Hepatic stellate cell (primary cell): ENCODE measurements at regions not wholly inside any gene's neighbourhood (a gene's known extent, or its start where the extent isn't known, plus 50 kb on each side); places are given as distances from the start of the nearest gene placed in this dataset.
A peak's percentile ranks its signal among the peaks of the same experiment; 100 is the strongest.
"Not testable (repeated sequence)": the region's sequence is repeated elsewhere in the genome, so short reads cannot be mapped to it uniquely, and the experiment has no call there.

Source experiments
- DNase-seq: peaks from one replicate; pipeline ENCODE4 v3.0.0; 2011; ENCODE audit warnings: low spot score

DNA sequence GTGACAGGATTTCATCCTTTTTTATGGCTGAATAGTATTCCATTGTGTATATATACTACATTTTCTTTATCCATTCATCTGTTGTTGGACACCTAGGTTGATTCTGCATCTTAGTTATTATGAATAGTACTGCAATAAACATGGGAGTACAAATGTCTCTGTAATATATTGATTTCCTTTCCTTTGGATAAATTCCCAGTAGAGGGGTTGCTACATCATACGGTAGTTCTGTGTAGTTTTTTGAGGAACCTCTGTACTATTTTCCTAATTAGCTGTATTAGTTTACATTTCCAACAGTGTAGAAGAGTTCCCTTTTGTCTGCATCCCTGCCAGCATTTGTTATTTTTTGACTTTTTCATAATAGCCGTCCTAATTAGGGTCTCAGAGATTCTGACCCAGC lies 201.3 kb downstream of the GIPC2 start:
- no peak for DNase-seq

DNA sequence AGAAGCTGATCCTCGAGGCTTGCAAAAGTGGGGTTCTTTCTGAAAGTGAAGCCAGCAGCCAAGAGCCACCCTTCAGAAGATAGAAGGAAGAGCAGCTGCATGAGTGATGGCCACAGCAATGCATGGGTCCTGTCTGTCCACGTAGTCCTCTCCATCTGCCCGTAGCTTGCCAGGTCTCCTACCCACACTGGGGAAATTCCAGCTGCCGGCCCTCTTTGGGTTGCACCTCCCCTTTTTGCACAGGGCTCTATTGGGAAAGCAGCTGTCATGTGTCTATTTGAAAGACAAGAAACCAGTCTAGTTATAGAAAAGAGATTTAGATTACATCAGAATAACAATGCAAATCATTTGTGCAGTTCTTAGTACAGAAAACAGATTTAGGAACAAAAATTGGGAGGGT lies 204.4 kb downstream of the GIPC2 start:
- DNase-seq: no peak

DNA sequence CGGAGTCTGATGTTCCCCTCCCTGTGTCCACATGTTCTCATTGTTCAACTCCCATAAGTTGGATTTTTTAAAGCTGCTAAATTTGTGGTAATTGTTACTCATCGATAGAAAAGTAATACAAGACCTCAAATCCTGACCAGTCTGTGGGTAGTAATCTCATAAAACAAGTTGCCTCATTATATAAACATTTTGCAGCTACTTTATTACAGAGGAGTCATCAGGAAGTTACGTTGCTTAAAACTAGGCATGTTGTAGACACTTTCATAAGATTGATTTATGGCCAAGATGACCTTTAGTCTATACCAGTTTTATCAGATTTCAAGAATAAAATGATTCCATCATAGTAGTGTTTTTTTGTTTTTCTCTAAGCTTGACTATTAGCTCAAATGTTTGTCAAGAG lies 208.8 kb downstream of the GIPC2 start:
- DNase-seq: no peak

DNA sequence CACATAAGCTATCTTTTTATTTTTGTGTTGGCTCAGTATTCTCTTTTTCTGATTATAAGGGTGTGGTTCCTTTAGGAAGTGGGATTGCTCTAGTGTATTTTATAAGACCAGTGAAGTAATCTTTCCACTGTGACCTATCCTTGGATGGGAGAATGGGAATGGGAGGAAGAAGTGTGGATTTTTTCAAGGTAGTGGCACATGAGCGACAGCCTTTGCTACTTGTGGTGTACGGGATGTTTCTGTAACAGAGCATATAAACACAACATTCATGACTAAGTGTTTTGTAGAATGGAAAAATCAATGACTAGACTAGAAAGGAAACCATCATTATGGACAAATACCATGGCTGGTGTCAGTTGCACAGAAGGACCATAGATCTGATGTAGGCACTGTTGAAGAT lies 209.6 kb downstream of the GIPC2 start:
- no peak for DNase-seq

DNA sequence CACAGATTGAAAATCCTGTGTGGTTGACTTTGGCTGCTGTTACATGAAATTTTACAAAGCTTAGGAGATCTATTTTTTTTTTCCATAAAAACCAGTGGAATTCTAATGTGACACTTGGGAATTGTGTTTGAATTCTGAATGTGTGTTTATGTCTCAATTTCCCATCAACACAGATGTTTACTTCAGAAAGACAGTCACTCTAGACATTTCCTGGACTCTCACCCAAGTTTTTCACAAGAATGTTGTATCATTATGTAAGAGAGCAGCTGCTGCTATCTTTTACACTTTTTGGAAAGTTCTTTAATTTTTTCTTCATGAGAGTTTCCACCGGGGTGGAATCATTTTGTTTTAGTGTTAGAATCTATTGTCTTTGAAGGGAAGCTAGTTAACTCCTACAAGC lies 210.1 kb downstream of the GIPC2 start:
- DNase-seq: no peak

DNA sequence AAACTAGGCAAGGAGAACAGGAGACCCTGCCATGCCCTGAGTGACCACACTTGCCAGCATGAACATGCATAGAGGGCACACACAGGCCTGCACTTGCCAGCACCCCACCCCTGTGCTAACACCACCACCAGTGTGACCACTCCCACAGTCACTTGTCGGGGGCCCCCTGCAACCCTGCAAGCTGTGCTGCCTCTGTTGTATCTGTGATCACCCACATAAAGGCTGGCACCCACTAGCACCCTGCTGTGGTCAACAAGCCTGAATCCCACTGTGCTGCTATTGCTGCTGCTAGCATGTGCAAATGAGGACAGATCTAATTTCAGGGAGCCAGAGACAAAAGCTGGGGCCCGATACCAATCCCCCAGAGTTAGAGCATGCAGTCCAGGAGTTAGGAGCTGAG lies 217.7 kb downstream of the GIPC2 start:
- DNase-seq: no peak

DNA sequence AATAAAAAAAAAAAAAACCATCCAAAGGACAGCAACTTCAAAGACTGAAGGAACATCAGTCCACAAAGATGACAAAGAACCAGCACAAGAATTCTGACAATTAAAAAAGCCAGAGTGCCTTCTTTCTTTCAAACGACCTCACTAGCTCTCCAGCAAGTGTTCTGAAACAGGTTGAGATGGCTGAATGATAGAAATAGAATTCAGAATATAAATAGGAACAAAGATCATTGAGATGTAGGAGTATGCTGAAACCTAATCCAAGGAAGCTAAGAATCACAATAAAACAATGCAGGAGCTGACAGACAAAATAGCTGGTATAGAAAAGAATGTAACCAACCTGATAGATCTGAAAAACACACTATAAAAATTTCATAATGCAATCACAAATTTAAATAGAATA lies 218.2 kb downstream of the GIPC2 start:
- no peak for DNase-seq

DNA sequence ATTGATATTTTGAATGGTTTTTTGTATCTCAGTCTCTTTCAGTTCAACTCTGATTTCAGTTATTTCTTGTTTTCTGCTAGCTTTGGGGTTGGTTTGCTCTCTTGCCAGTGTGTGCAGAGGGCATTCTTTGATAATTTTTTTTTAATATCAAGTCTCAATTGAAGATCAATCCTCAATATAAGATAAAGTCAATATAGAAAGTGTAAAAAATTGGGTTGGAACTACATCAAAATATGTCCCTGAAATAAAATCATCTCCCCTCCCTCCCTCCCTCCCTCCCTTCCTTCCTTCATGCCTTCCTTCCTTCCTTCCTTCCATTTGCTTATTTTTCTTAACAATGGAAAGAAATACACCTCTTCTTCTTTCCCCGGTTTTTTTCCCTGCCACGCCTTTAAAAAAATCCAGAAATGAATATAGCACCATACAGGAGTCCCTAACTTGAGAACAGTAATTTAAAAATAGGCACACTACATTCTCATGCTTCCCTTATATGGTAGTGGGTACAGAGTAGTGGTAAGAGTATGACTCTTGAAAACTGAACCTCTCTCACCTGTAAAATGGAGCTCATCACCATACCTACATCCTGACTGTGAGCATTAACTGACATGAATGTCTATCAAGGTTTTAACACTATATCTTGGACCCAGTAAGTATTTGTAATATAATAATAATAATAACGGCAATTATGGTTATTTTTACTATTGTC lies 221.9 kb downstream of the GIPC2 start:
- no peak for DNase-seq

DNA sequence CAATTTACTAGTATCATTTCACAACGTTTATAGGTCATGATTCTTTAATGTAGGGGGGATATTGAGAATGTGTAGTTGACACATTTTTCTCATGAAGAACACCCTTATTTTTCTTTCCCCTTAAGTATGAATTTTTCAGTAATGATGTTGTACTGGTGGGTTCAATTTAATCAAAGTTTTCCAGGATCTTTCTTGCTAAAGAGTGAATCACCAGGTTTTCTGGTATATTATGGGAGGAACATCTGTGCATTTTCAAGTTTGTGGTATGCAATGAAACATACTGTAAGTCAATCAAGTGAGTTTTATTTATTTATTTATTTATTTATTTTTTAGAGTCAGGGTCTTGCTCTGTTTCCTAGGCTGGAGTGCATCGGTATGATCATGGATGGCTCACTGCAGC lies 221.2 kb upstream of the PTGFR start:
- DNase-seq: no peak

DNA sequence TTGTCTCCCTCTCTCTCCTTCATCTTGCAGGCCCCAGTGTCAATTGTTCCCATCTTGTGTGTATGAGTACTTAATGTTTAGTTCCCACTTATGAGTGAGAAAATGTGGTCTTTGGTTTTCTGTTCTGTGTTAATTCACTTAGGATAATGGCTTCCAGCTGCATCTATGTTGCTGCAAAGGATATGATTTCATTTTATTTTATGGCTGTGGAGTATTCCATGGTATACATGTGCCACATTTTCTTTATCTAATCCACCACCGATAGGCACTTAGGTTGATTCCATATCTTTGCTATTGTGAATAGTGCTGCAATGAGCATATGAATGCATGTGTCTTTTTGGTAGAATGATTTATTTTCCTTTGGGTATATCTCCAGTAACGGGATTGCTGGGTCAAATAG lies 219.4 kb upstream of the PTGFR start:
- DNase-seq: not testable (repeated sequence)

DNA sequence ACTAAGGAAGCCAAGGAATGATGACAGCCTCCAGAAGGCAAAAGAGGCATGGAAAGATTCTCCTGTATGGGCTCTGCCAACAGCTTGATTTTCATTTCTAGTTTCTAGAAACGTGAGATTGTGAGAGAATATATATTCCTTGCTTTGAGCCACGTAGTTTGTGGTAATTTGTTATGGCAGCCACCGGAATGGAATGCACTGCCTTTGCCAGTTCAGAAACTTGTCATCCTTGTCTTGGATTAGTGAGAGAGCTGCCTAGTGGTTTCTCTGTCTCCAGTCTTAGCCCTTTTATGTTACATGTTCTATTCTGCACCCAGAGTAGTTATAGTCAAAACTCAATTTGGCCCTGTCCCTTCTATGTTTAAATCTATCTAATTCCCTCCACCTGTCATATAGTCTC lies 216.0 kb upstream of the PTGFR start:
- no peak for DNase-seq

DNA sequence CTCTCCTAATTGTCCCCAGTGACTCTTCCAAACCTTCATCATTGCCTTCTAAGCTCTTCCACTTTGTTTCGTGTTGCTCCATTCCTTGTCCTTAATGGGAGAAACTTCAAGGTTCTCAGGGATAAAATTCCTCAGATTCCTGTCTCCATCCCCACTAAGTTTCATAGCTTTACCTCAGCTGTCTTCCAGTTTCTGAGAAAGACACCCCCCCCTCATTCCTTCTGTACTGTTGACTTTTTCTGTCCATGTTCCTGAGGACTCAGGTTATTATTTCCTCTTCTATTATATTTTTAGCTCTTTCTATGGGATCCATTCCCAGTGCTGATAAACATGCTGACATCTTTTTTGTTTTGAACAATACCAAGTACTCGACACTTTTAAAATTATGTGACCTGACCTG lies 215.3 kb upstream of the PTGFR start:
- no peak for DNase-seq

DNA sequence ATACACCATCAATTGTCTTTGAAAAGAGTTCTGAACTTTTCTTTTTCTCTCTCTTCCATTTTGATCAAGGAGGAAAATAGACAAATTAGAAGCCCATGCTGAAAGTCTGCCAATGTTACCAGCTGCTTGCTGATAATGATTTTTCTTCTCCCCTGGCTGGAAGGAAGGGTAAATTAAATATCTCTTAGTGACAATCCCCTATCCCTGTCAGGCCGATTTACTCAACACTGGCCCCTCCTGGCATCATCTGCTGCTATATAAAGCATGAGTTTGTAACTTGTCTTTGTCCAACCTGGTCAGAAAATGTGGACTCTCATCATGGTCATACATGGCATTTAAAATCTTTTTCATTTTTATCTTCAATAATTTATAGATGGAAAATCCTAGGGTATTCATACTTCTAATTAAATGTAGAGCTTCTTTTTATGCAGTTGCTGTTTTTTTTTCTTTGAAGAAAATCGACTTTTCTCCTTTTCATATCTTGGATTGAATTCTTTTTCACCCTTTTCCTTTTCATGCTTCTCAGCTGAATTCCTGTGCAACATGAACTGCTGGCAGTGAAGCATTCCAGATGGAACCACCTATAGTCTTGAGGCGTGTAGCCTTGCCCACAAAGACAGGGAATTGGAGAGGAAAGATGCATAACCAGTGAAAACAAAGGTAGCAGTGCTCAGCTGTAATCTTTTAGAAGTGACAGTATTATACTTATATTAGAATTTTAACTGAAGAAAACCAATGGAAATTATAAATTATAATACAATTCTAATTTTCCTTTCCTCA lies 214.7 kb upstream of the PTGFR start:
- DNase-seq: no peak

DNA sequence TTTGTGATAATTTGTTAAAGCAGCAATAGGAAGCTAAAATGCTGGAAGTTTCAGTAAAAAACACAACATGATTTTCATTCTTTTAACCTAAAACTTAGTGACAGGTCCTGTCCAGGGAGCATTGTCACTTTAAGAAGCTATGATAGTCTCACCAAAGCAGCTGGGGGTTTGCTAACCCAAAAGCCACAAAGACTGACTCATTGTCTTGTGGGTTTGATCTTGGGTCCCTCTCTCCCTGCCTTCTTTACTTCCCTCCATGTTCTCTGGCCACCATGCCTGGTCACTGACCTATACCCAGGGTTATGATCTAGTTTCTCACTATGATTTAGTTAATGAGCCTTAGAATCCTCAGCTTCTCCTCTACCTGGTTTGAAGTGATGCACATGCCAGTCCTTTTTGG lies 213.5 kb upstream of the PTGFR start:
- DNase-seq: peak; percentile 49

DNA sequence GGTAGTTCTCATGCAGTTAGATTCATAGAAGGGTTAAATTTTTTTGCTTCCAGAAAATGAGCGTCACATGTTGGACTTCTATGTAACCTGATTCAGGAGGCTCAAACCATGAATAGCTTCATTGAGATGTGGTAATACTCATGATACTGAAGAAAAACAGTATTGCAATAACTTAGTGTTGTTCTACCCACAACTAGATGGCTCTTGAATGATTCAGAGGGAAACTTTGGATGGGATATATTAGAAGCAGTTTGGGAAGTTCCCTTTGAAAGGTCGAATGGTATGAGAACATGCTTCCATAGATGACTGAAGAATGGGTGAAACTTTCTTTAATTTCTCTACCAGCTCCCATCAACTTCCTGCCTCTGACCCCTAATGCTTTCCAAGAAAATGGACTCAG lies 211.7 kb upstream of the PTGFR start:
- peak; percentile 33 for DNase-seq

DNA sequence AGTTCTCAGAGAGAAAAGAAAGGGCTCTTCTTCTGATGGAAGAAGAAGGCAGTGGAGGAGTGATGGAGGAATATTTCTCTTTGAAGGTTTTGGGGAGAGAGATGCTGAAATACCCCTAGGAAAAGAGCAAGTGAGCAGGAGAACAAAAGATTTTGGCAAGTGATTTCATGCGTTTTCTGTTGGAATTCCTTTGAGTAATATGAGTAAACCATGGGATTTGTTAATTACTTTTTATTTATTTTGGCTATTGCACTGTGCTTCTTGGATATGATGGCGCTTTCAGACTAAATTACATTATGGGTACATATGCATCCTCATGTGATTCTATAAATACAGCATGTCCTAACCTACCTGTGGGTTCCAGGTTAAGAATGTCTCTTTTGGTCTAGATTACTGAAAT lies 210.1 kb upstream of the PTGFR start:
- DNase-seq: no peak

DNA sequence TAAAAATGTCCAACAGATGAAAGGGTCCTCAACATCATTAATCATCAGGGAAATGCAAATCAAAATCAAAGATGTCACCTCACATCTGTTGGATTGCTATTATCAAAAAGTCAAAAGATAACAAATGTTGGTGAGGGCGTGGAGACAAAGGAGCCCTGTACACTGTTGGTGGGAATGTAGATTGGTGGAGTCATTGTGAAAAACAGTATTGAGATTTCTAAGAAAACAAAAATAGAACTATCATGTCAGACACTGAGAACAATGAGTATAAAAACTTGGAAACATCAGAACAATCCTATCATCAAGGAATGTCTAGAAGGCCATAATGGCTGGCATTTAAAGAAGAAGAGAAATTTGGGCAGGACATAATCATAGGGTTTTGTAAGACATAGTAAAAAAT lies 209.2 kb upstream of the PTGFR start:
- DNase-seq: no peak

DNA sequence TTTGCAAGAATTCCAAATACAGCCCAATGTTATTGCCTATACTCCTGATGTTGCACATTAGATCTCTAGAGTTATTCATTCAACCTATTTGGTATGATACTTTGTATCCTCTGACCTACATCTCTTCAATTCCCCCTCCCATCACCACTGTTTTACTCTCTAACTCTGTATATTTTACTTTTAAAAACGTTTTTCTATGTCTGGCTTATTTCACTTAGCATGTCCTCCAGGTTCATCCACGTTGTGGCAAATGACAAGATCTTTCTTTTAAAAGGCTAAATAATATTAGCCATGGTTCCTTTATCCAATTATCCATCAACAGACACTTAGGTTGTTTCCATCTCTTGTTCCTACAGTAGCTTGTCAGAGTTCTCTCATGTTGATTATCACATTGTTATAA lies 207.1 kb upstream of the PTGFR start:
- no peak for DNase-seq

DNA sequence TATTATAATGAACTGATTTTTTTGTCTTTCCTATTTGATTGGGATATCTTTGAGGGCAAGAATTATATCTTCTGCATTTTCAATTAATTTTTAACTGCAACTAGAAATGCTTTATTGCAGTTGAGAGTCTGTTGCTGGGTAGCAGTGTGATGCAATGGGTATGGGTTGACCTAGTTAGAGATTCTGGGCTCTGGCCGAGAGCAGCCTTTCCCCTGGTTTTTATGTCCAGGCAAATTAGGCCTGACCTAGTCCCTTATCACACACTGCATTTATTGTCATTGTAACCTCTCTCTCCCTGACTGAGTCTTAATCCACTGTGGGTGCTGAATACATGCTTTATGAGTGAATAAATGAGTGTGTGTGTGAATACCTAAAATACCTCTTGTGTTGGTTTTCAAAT lies 206.4 kb upstream of the PTGFR start:
- DNase-seq: no peak

DNA sequence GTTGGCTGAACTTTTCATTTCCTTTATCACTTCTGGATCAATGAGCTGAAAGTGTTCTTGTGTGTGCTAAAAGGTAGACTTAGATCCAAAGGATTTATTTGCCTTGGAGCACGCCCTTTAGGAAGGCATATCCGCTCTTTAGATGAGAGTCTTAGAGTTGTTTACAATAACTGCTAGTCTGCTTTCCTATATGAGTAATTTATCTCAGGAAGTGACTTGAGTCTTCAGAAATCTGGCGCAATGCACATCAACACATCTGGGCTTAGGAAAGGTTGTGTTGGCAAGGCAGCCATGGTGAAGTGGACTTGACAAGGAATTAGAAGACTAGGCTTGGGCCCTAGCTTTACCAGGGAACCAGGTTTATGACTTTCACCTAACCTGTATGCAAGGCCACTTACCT lies 204.1 kb upstream of the PTGFR start:
- DNase-seq: no peak

DNA sequence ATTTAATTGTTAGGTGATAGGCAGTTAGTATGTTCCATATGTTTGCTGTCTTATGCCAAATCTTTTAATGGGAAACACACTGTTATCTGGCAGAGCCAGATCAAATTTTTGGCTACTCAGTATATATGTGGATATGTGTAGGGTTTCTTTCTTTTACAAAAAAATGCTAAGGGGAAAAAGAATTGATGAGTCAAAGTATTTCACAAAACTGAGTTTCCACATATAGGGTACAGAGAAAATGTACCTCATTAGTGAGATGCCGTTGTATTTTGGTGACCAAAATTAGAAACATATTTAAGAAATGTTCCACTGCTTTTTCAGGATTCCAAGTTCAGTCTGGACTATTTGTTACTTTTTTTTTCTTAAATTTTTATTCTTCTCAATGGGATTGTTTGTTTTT lies 201.2 kb upstream of the PTGFR start:
- no peak for DNase-seq

DNA sequence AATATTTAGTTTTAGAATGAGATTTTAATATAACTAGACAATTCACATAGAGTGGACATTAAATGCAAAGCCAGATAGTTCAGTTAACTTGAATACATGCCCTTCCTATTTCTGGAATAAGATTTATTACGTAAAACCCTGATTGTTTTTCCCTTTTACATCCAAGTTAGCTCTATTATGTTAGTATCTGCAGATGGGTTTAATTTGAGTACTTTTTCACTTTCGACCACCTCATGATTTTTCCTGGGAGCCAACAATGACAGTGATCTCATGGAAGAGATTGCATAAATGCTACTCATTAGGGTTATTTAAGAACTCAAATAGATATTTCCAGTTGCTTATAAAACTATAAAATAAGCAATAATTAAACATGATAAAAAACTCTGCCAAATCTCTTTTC lies 199.4 kb upstream of the PTGFR start:
- DNase-seq: no peak

DNA sequence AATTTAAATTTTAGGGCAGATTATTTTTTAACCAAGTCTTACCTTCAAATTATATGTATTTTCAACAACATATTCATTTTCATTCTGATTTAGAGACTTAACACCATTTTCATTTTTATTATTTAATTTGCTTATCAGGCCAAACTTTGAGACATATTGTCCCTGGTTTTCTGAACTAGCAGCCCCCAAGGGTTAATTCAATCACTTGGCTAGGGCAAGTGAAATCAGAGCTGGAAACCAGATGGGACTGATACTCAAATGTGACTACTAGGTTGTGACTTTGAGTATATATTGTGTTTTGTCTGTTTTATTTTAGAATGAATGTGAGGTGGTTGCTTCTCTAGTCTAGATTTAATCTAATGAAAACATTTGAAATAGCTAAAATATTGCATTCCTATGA lies 198.9 kb upstream of the PTGFR start:
- no peak for DNase-seq

DNA sequence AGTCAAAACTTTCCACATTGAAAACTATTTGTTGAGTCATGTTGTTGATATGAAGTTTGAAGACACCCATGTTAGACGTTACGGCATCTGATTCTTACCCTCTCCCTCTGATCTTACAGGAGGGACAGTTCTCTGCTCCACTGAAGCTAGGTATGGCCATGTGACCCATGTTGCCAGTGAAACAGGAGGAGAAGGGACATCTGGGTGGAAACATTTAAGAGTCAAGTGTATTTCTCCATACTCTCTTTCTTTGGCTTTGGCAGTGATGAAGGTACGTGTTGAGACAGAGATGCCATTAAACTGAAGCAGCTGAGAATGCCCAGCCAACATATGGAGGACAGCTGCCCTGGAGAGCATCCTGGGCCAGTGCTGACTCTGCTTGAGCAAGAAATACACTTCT lies 198.4 kb upstream of the PTGFR start:
- DNase-seq: no peak
